AG10803 (cell line): ENCODE measurements at regions not wholly inside any gene's neighbourhood (a gene's known extent, or its start where the extent isn't known, plus 50 kb on each side); places are given as distances from the start of the nearest gene placed in this dataset.
"Not testable (repeated sequence)": the region's sequence is repeated elsewhere in the genome, so short reads cannot be mapped to it uniquely, and the experiment has no call there.

ENCODE experiments used
- DNase-seq: peaks from one replicate; pipeline ENCODE4 v3.0.0; 2010; ENCODE audit warnings: low read depth
- H3K4me3 ChIP-seq: 2 replicates; pipeline ENCODE4 v1.5.1; 2011; ENCODE audit warnings: mild to moderate bottlenecking, low read length, control low read depth
- CTCF ChIP-seq: conservative IDR thresholded peaks from 2 replicates; pipeline ENCODE4 v1.5.1; 2011; ENCODE audit warnings: mild to moderate bottlenecking, low read length, control low read depth, inconsistent platforms

- no peak for DNase-seq
- TF ChIP-seq CTCF = no peak
- H3K4me3 ChIP-seq = no peak overlapping the region
Observed at GRCh38 chr9:38486837-38487236, 62.6 kb upstream of the IGFBPL1 start.

GRCh38 chr9:38486056-38486615 is 61.9 kb upstream of the IGFBPL1 start:
- H3K4me3 ChIP-seq = no peak overlapping the region
- no peak for TF ChIP-seq CTCF
- no peak for DNase-seq

GRCh38 chr9:38484076-38484665 is 59.9 kb upstream of the IGFBPL1 start:
- not testable (repeated sequence) for DNase-seq

GRCh38 chr9:38482918-38483592 is 58.8 kb upstream of the IGFBPL1 start:
- DNase-seq = no peak
- H3K4me3 ChIP-seq = no peak overlapping the region
- TF ChIP-seq CTCF = no peak

More at GRCh38 chr9:38484076-38484665, 59.9 kb upstream of the IGFBPL1 start:
- not testable (repeated sequence) for H3K4me3 ChIP-seq

GRCh38 chr9:38478211-38478610 is 54.0 kb upstream of the IGFBPL1 start:
- no peak overlapping the region for H3K4me3 ChIP-seq
- TF ChIP-seq CTCF = no peak
- no peak for DNase-seq

- H3K4me3 ChIP-seq, DNase-seq: not testable (repeated sequence)
Observed at GRCh38 chr9:38474476-38474875, 50.2 kb upstream of the IGFBPL1 start.
